IPS DF 6.9 (cell line): ENCODE measurements at regions not wholly inside any gene's neighbourhood (a gene's known extent, or its start where the extent isn't known, plus 50 kb on each side); places are given as distances from the start of the nearest gene placed in this dataset.
"Not testable (repeated sequence)": the region's sequence is repeated elsewhere in the genome, so short reads cannot be mapped to it uniquely, and the experiment has no call there.

Source experiments
- DNase-seq: peaks from one replicate; pipeline ENCODE4 v3.0.0-alpha.2; 2013; ENCODE audit warnings: low read depth, low spot score
- H3K27ac ChIP-seq: one replicate; pipeline ENCODE4 v1.5.1; 2013; ENCODE audit warnings: low read length, control low read depth
- H3K27me3 ChIP-seq: 2 replicates; pipeline ENCODE4 v1.6.1; 2013; ENCODE audit warnings: mild to moderate bottlenecking, low read length; ENCODE audit not compliant: control insufficient read depth, insufficient read depth
- H3K36me3 ChIP-seq: 2 replicates; pipeline ENCODE4 v1.6.1; 2013; ENCODE audit warnings: low read length; ENCODE audit not compliant: control insufficient read depth, insufficient read depth
- H3K4me1 ChIP-seq: 2 replicates; pipeline ENCODE4 v1.6.1; 2013; ENCODE audit warnings: low read length; ENCODE audit not compliant: control insufficient read depth, insufficient read depth
- H3K4me3 ChIP-seq: 2 replicates; pipeline ENCODE4 v1.5.1; 2013; ENCODE audit warnings: mild to moderate bottlenecking, low read length
- H3K9me3 ChIP-seq: 2 replicates; pipeline ENCODE4 v1.6.1; 2013; ENCODE audit warnings: low read length, inconsistent platforms; ENCODE audit not compliant: control insufficient read depth, insufficient read depth
- WGBS: extraction: QIAGEN DNeasy Blood & Tissue Kit; methylation state at CpG from one replicate; pipeline ENCODE4 v1.1.7; 2013; ENCODE audit warnings: mixed read lengths, missing lambda C conversion rate; ENCODE audit not compliant: insufficient read length, insufficient coverage; 5-methylcytosine and 5-hydroxymethylcytosine counted together

DNA sequence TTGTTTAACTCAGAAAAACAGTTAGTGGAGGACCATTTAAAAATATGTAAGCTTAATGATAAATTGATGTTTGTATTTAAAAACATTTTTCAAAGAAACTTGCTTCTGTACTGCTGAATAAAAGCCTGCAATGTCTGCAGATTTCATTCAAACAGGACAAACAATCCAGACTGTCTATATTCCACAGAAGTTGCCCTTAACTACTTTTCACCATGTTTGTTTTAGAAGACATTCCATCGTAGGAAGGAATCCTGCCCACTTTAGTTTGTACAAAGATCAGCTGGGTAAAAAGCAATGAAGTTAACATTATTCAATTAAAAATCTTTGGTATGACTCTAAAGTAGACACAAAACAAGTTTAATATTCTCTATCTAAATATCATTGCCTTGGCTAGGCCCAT is 195.7 kb upstream of the CCNH start:
- Histone ChIP-seq H3K4me3 (no peak overlapping the region), H3K36me3 (no peaks in the 10 kb centered on the region), H3K4me1 (no peaks in the 10 kb centered on the region), H3K27me3 (no peaks in the 10 kb centered on the region), H3K27ac (no peak overlapping the region), H3K9me3 (no peaks in the 10 kb centered on the region)
- WGBS: no CpG with 5 or more reads among the region's 1 CpG
- DNase-seq: no peak

DNA sequence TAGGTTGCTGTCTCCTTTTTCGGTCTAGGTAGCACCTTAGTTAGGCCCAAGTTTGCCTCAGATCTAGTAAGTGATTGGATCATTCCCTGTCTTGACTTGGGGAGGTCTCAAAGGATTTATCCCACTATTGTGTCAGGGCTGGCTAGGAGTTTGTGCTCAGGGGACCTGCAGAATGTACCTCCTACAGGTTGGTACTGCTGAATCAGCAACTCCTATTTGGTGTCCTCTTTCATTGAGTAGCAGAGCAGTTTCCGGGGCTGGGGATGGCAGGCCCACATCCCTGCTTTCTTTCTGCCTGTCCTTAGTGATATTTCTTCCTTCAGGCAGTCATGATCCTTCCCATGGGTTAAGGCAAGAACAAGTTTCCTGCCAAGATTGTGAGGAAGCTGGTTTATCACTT is 192.9 kb upstream of the CCNH start:
- Histone ChIP-seq H3K4me3 (no peak overlapping the region), H3K36me3 (no peaks in the 10 kb centered on the region), H3K27ac (no peak overlapping the region), H3K4me1 (no peaks in the 10 kb centered on the region), H3K27me3 (no peaks in the 10 kb centered on the region), H3K9me3 (no peaks in the 10 kb centered on the region)
- WGBS: no CpG with 5 or more reads among the region's 2 CpGs
- DNase-seq: no peak

DNA sequence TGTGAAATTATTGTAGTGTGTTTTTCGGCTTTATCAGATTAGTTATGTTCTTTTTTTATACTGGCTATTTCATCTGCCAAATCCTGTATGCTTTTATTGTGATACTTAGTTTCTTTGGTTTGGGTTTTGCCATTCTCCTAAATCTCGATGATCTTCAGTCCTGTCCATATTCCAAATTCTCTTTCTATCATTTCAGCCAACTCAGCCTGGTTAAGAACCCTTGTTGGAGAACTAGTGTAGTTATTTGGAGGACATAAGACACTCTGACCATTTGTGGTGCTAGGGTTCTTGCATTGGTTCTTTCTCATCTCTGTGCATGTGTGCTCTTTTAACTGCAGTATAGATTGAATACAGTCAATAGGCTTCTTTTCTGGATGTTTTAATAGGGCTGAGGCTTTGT is 187.0 kb upstream of the CCNH start:
- DNase-seq: no peak
- Histone ChIP-seq H3K27me3 (no peaks in the 10 kb centered on the region), H3K27ac (no peak overlapping the region), H3K36me3 (no peaks in the 10 kb centered on the region), H3K4me1 (no peaks in the 10 kb centered on the region), H3K4me3 (no peak overlapping the region), H3K9me3 (no peaks in the 10 kb centered on the region)
- no CpG with 5 or more reads among the region's 2 CpGs for WGBS

DNA sequence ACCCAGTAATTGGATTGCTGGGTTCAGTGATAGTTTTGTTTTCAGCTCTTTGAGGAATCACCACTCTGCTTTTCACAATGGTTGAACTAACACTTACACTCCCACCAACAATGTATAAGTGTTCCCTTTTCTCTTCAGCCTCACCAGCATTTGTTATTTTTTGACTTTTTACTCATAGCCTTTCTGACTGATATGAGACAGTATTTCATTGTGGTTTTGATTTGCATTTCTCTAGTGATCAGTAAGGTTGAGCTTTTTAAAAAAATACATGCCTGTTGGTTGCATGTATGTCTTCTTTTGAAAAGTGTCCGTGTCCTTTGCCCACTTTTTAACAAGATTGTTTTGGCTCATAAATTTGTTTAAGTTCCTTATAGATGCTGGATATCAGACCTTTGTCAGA is 185.7 kb upstream of the CCNH start:
- no CpG with 5 or more reads among the region's 1 CpG for WGBS
- no peaks in the 10 kb centered on the region for H3K36me3 ChIP-seq
- no peaks in the 10 kb centered on the region for H3K9me3 ChIP-seq
- DNase-seq: no peak
- no peaks in the 10 kb centered on the region for H3K4me1 ChIP-seq
- H3K27me3 ChIP-seq: no peaks in the 10 kb centered on the region
- H3K27ac ChIP-seq: no peak overlapping the region
- H3K4me3 ChIP-seq: no peak overlapping the region

DNA sequence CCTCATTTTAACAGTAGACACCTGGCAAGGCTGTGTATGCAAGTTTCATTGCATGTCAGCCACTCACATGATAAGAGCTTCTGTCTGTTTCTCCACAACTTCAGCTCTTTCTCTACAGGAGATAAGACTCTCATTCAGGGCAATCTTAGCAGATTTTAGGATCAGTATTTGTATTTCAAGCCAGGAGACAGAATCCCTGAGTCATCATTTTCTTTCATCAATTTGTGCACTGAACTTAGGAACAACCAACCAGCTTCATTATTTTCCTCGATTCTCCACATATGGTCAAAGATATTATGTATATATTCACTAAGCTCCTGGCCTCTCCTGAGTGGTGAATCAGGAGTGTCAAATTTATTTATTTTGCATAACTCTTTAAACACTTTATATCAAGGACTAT is 181.8 kb upstream of the CCNH start:
- no peaks in the 10 kb centered on the region for H3K9me3 ChIP-seq
- no peaks in the 10 kb centered on the region for H3K27me3 ChIP-seq
- H3K27ac ChIP-seq: no peak overlapping the region
- no CpG with 5 or more reads among the region's 1 CpG for WGBS
- H3K4me1 ChIP-seq: no peaks in the 10 kb centered on the region
- no peak overlapping the region for H3K4me3 ChIP-seq
- H3K36me3 ChIP-seq: no peaks in the 10 kb centered on the region
- DNase-seq: no peak

DNA sequence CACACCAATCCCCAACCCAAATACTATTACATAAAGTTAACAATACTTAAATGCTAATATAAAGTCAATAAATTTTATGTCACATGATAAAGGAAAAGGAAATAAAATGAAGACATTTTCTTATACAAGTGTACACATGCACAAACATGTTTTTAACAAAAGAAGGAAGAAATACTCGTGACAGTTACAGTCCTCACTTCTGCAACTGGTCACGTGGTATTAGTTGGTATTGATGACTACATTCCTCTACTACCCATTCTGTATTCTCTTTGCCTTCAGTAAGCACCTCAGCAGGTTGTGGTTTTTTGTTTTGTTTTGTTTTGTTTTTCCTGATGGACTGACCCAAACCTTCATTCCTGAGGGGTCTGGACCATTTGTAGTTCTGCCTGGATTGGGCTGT is 176.9 kb upstream of the CCNH start:
- Histone ChIP-seq H3K27me3 (no peaks in the 10 kb centered on the region), H3K36me3 (no peaks in the 10 kb centered on the region), H3K9me3 (no peaks in the 10 kb centered on the region), H3K27ac (no peak overlapping the region), H3K4me1 (no peaks in the 10 kb centered on the region), H3K4me3 (no peak overlapping the region)
- no peak for DNase-seq
- no CpG with 5 or more reads among the region's 2 CpGs for WGBS

DNA sequence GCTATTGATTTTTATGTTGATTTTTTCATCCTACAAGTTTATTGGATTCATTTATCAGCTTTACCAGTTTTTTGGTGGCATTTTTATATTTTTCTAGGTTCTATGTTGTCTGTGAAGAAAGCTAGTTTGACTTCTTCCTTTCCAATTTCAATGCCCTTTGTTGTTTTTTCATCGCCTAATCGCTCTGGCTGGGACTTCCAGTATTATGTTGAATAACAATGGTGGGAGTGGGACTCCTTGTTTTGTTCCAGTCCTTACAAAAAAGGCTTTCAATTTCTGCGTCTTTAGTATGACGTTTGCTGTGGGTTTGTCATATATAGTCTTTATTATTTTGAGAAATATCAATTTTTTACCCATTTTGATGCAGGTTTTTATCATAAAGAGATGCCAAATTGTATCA is 175.6 kb upstream of the CCNH start:
- H3K27ac ChIP-seq: no peak overlapping the region
- WGBS: no CpG with 5 or more reads among the region's 4 CpGs
- H3K27me3 ChIP-seq: no peaks in the 10 kb centered on the region
- H3K4me3 ChIP-seq: no peak overlapping the region
- no peaks in the 10 kb centered on the region for H3K36me3 ChIP-seq
- H3K9me3 ChIP-seq: no peaks in the 10 kb centered on the region
- no peaks in the 10 kb centered on the region for H3K4me1 ChIP-seq
- DNase-seq: no peak

DNA sequence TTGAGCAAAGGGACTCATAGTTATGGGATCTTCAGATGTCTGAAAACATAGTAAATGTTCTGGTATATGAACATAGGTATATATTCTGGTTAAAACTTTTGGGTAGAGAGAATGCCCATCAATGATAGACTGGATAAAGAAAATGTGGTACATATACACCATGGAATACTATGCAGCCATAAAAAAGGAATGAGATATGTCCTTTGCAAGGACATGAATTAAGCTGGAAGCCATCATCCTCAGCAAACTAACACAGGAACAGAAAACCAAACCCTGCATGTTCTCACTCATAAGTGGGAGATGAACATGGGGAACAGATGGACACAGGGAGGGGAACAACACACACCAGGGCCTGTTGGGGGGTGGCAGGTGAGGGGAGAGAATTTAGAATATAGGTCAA is 171.0 kb upstream of the CCNH start:
- H3K9me3 ChIP-seq, H3K27me3 ChIP-seq, H3K27ac ChIP-seq, DNase-seq, H3K4me3 ChIP-seq, H3K4me1 ChIP-seq, H3K36me3 ChIP-seq: not testable (repeated sequence)

DNA sequence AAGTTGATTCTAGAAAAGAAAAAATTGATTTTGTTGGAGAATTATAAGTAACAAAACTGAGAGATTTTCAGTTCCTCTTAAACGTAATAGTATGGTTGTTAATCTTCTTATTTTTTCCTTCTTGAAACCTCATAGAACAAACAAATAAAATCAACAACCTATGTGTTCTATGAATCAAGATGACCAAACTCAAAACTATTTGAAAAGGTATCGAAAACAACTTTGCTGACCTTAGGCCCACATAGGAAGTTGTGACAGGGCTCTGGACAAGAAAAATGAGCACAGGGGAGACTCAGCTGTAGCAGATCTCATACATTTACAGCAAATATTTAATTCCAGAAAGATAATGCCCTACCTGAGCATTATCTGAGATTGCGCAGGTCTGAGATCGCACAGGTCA is 169.4 kb upstream of the CCNH start:
- H3K36me3 ChIP-seq: no peaks in the 10 kb centered on the region
- no peaks in the 10 kb centered on the region for H3K27me3 ChIP-seq
- WGBS: 100% methylated on average over 1 of the region's 4 CpGs
- no peak overlapping the region for H3K4me3 ChIP-seq
- H3K27ac ChIP-seq: no peak overlapping the region
- no peaks in the 10 kb centered on the region for H3K4me1 ChIP-seq
- no peak for DNase-seq
- no peaks in the 10 kb centered on the region for H3K9me3 ChIP-seq

DNA sequence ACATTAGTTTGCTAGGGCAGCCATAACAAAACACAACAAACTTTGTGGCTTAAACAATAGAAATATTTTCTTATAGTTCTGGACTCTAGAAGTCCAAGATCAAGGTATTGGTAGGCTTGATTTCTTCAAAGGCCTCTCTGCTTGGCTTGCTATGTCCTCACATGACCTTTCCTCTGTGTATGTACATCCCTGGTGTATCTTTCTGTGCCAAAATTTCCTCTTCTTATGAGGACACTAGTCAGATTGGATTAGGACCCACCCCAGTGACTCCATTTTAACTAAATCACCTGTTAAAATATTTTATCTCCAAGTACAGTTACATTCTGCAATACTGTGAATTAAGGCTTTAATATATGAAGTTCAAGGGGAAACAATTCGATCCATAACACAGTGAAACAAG is 168.9 kb upstream of the CCNH start:
- no peak overlapping the region for H3K27ac ChIP-seq
- no peak for DNase-seq
- H3K9me3 ChIP-seq: no peaks in the 10 kb centered on the region
- no peaks in the 10 kb centered on the region for H3K27me3 ChIP-seq
- H3K4me3 ChIP-seq: no peak overlapping the region
- H3K4me1 ChIP-seq: no peaks in the 10 kb centered on the region
- no CpG with 5 or more reads among the region's 1 CpG for WGBS
- H3K36me3 ChIP-seq: no peaks in the 10 kb centered on the region

DNA sequence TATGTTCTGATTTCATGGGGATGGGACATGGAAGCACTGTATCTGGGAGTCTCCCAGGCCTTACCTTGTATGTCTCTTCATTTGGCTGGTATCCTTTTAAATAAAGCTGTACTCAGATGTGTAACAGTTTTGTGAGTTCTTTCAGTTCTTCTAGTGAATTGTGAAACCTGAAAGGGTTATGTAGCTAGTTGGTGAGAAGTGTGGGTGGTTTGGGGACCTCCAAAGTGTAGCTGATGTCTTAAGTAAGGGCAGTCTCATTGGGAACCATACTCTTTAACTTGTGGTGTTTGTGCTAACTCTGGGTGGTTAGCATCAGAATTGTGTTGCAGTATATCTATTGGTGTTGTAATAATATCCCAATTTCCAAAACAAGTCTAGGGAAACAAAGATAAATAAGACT is 166.9 kb upstream of the CCNH start:
- DNase-seq: no peak
- Histone ChIP-seq H3K4me1 (no peaks in the 10 kb centered on the region), H3K4me3 (no peak overlapping the region), H3K27me3 (no peaks in the 10 kb centered on the region), H3K27ac (no peak overlapping the region), H3K9me3 (no peaks in the 10 kb centered on the region), H3K36me3 (no peaks in the 10 kb centered on the region)
